KBM-7 (cell line): ENCODE measurements at regions not wholly inside any gene's neighbourhood (a gene's known extent, or its start where the extent isn't known, plus 50 kb on each side); places are given as distances from the start of the nearest gene placed in this dataset.

Source experiments
- DNase-seq: peaks from one replicate; pipeline ENCODE4 v3.0.0-alpha.2; 2015
- in situ Hi-C: fragments of 300-500 bp; cut with MboI; formaldehyde crosslinking; loops from 2 replicates; pipeline ENCODE4 v1.14.3; 2020; ENCODE audit warnings: low sequenced_read_pairs, low pct_unique_long_range_greater_than_20kb, mixed read lengths

DNA sequence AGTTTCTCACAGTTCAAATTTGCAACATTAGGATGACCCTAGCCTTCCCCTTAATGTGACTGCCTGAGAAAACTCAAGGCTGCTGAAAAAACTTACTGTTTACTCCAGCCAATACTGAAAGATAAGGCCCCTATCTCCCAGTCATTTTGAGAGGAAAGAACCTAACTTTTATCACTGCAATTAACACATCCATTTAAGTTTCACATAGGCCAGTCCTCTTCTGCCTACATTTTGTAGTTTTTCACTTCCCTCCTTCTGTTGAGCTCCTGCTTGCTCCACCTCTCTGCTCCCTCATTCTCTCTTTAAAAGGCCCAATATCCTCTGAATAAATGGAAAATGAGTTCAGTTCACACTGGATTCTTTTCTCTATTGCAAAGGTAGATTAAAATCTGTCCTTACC, 1996.2 kb upstream of the FLRT2 start:
- in situ Hi-C loops = no loop called here
- DNase-seq = no peak

DNA sequence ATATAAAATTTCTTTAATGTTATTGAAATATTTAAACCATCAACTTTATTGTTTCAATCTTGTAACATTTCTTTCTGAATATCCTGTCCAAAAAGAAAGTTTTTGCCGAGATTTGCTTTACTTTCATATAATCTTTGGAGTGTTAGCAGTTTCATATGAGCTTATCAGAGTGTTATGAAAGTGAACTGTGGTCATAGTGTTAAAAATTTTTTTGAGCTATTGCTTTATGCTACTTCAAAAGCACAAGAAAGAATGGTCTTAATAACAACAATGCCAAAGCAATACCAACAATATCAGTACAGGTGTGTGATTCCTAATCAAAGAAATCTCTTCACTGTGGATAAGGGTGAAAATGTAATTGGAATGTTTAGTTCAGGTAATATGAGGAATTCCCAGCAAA, 1994.9 kb upstream of the FLRT2 start:
- in situ Hi-C loops = no loop called here
- no peak for DNase-seq

DNA sequence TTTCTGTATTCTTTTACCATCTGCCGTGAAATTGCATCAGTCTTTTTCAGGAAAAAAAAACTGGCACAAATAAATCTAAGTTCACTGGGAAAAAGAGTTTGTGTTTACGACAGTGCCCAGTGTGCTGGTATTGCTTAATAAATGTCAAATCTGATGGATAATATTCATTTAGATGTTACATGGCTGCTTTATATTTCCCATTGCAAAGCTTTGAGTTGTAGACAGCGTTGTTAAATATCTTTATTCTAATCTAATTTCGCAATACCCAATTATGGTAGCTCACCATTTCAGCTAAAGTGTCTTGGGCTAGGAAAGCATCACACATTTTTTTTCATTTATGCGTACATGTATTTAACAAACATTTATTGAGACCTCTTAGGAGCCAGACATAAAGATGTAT, 1994.5 kb upstream of the FLRT2 start:
- in situ Hi-C loops = no loop called here
- DNase-seq = no peak

- in situ Hi-C loops = no loop called here
- no peak for DNase-seq
Observed at GRCh38 chr14:83541147-83541546, 1988.8 kb upstream of the FLRT2 start.

DNA sequence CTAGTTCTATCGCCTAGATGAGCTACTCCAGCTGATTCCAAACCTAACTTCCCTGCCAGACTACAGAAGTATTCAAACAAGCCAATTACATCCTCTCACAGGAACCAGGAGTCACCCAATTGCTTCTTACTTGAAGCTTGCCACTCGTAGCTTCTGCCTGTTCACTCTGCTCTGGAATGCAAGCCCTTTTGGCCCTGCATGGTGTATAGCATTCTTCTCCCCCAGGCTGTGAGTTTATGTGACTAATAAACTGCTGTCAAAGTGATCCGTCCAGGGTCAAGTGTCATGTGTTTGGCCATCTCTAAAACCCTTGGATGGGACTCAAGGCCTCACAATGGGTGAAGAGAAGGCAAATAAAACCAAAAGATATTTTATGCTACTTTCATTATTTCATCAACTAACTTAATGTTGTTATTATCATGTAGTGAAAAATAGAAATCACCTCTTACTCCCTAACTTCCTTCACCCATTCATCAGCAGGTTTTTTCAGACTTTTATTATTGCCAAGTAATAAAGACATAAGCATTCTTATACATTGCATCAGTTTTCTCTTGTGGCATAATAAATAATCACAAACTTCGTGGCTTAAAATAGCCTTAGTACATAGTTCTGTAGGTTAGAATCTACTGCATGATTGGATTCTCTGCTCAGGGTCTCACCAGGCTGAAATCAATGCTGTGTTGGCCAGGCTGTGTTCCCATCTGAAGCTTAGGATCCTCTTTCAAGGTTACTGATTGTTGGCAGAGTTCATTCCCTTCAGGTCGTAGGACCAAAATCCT, 1981.7 kb upstream of the FLRT2 start:
- in situ Hi-C loops = no loop called here
- DNase-seq = no peak

GRCh38 chr14:83556065-83556464, 1973.9 kb upstream of the FLRT2 start:
- in situ Hi-C loops = no loop called here
- no peak for DNase-seq

DNA sequence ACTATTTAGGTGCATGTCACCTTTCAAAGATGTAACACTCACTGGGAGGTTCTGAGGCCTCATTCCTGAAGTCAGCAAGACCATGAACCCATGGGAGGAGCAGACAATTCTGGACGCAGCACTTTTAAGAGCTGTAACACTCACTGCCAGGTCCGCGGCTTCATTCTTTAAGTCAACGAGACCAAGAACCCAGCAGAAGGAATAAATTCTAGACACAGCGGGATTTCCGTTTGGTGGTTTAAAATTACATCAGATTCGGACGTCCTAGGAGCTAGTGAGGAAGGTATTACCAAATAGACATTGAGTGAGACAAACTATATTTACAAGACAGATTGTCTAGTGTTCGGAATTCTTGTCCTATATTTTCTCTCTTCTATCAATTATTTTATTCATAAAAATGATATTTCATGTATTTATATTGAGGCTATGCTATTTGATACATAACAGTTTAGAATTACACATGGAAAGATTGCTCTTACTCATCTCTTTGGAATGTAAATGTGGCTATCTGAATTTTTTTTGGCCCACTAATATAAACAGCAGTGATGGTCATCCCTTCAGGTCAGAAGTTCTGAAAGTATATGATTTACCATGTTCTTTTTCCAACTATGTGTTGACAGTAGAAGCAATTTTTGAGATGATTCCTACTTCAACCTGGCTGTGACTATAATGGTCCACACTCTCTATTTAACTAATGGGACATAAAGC, 1973.0 kb upstream of the FLRT2 start:
- no peak for DNase-seq
- in situ Hi-C loops = no loop called here

DNA sequence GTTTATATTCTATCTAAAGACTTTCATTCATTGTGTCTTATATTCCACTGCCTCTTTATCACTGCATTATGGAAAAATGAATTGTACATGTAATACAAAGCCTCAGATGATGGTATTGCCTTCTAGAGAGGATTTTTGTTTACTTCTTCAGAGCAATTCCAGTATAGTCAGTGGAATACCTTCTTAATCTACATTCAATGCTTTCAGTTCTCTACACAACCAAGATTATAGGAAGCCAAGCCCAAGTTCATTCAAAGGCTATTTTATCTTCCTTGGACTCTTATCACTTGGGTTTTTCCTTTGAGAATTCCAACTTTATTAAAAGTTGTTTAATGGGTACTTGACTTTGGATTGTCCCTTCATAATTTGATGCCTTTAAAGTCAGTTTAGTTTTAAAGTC, 1971.0 kb upstream of the FLRT2 start:
- in situ Hi-C loops = no loop called here
- no peak for DNase-seq

DNA sequence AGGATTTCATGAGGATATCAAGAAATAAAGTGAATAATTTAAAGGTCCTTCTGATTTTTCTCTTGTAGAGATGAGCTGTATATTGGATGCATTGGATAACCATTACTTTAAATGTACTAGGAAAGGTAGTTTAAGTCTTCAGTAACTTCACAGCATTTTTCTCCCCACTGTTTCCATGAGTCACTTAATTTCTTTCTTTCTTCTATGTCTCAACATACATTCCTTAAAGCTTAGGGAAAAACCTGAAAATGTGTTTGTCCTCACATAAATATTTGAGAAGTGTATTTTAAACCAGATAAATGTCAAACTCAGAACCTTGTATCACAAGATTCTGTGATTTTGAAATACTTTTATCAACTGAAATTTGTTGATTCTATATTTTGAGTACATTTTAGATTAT, 1970.2 kb upstream of the FLRT2 start:
- in situ Hi-C loops = no loop called here
- DNase-seq = no peak

GRCh38 chr14:83561261-83561660, 1968.7 kb upstream of the FLRT2 start:
- in situ Hi-C loops = no loop called here
- DNase-seq = no peak

- no peak for DNase-seq
- in situ Hi-C loops = no loop called here
Observed at GRCh38 chr14:83566567-83566966, 1963.4 kb upstream of the FLRT2 start.

- in situ Hi-C loops = no loop called here
- no peak for DNase-seq
Observed at GRCh38 chr14:83568141-83568540, 1961.8 kb upstream of the FLRT2 start.

DNA sequence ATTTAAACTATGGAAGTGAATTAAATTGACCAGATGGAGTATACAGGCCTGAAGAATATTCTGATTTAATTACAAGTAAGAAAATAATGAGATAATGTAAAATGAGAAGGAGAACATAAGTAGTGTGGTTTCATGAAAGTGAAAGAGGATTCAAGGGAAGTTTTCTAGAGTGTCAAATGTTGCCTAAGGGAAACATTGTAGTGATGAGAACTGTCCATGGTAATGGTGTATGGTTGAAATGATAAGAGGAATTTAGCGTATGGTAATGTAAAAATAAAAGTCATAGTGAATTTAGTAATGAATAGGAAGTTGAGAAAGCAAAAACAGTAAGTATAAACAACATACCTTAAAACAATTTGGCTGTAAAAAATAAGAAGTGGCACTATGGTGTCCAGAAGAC, 1954.6 kb upstream of the FLRT2 start:
- in situ Hi-C loops = no loop called here
- DNase-seq = no peak

- no peak for DNase-seq
- in situ Hi-C loops = no loop called here
Observed at GRCh38 chr14:83583201-83583600, 1946.7 kb upstream of the FLRT2 start.

DNA sequence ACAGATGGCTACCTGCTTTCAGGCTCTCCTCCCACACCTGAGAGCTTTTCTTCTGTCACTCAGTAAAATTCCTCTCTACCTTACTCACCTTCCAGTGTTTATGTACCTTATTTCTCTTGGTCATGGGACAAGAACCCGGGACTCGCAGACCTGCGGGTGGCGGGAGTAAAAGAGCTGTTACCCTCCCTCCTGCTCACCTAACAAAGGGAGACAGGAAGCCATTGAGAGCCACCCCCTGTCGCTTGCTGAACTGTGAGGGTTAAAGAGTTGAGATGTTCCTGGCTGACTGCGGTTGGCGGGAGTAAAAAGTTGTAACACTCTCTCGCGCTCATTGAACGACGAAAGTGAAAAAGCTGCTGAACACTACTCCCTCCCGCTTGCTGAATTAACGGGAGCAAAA, 1935.1 kb upstream of the FLRT2 start:
- no peak for DNase-seq
- in situ Hi-C loops = no loop called here

DNA sequence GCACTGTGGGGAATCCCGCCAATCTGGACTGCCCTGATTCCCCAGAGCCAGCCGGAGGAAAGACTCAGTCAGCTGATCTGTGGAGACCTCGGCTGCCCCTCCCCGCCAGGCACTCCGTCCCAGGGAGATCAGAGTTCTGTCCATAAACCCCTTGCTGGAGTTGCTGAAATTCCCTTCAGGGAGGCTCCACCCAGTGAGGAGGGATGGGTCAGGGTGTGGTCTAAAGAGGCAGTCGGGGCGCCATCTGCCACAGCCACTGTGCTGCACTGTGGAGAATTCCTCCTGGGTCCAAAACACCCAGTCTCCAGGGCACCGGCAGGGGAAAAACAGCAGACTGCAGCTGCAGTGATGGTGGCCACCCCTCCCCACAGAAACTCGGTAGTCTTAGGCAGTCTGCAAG, 1922.3 kb upstream of the FLRT2 start:
- in situ Hi-C loops = no loop called here
- no peak for DNase-seq

DNA sequence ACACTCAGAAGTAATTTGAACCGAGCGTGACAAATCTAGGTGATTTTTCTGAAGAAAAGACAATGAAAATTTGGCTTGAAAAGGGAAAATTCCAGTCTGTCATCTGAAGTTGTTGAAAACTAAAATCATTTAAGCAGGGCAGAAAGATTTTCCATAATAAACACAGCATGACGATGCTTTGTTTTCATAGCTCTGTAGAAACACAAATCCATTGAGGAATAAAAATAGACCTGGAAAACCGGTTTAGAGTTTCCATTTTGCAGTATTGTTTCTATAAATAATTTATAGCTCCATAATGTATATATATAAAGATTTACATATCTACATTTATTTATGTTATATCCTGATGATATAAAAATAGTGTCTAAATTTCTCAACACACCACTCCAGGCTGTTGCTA, 1918.5 kb upstream of the FLRT2 start:
- in situ Hi-C loops = no loop called here
- DNase-seq = no peak

GRCh38 chr14:83611906-83612390, 1918.0 kb upstream of the FLRT2 start:
- in situ Hi-C loops = no loop called here
- DNase-seq = no peak

- DNase-seq = no peak
- in situ Hi-C loops = no loop called here
Observed at GRCh38 chr14:83614956-83615355, 1915.0 kb upstream of the FLRT2 start.

- DNase-seq = no peak
- in situ Hi-C loops = no loop called here
Observed at GRCh38 chr14:83624541-83624940, 1905.4 kb upstream of the FLRT2 start.

DNA sequence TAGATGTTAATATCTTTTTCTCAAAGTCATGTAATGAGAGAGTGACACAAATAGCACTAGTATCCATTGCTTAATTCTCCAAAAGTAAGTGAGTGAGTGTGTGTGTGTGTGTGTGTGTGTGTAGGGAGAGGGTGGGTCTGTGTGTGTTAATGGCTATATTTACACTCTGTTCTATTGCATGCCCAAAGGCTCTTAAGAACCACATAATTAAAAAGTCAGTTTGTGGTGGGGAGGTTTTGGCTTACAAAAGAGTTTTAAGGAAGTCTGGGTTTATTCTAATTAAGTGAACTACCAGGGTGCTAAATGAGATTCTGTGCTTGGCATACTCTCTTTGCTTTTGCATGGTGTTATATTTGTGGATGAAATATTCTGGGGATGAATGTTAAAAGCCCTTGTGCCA, 1897.6 kb upstream of the FLRT2 start:
- in situ Hi-C loops = no loop called here
- DNase-seq = peak; percentile 57
